HTR-8/SVneo (cell line): ENCODE measurements at regions not wholly inside any gene's neighbourhood (a gene's known extent, or its start where the extent isn't known, plus 50 kb on each side); places are given as distances from the start of the nearest gene placed in this dataset.
"Not testable (repeated sequence)": the region's sequence is repeated elsewhere in the genome, so short reads cannot be mapped to it uniquely, and the experiment has no call there.

ENCODE experiments used
- DNase-seq: peaks from one replicate; pipeline ENCODE4 v3.0.0; 2011; ENCODE audit warnings: low spot score, mixed read lengths; ENCODE audit not compliant: insufficient read length
- FAIRE-seq: peaks from 2 replicates; lab custom pipeline; 2011; peaks lifted over from hg19 to GRCh38; lab: Jason Lieb, UNC

- no peak for DNase-seq
- no peak for FAIRE-seq
These were observed 340.7 kb downstream of the GALC start for GRCh38 chr14:87652278-87652677.

- no peak for DNase-seq
- FAIRE-seq, result no peak
These were observed 348.3 kb downstream of the GALC start for GRCh38 chr14:87644689-87645088.

GRCh38 chr14:87643005-87643404 lies 350.0 kb downstream of the GALC start:
- no peak for FAIRE-seq
- no peak for DNase-seq

- no peak for FAIRE-seq
- no peak for DNase-seq
These were observed 352.4 kb downstream of the GALC start for GRCh38 chr14:87640553-87640952.

GRCh38 chr14:87638196-87638595 lies 354.8 kb downstream of the GALC start:
- DNase-seq (no peak), FAIRE-seq (no peak)

- DNase-seq (no peak), FAIRE-seq (no peak)
These were observed 357.5 kb downstream of the GALC start for GRCh38 chr14:87635442-87635841.

GRCh38 chr14:87632796-87633195 lies 360.2 kb downstream of the GALC start:
- DNase-seq (no peak), FAIRE-seq (no peak)

- DNase-seq, result no peak
- FAIRE-seq, result no peak
These were observed 362.1 kb downstream of the GALC start for GRCh38 chr14:87630846-87631245.

- no peak for DNase-seq
- no peak for FAIRE-seq
These were observed 363.2 kb downstream of the GALC start for GRCh38 chr14:87629788-87630187.

- FAIRE-seq (no peak), DNase-seq (no peak)
These were observed 364.2 kb downstream of the GALC start for GRCh38 chr14:87628780-87629179.

GRCh38 chr14:87628129-87628528 lies 364.9 kb downstream of the GALC start:
- DNase-seq (no peak), FAIRE-seq (no peak)

- no peak for DNase-seq
- no peak for FAIRE-seq
These were observed 366.7 kb downstream of the GALC start for GRCh38 chr14:87626266-87626665.

- DNase-seq (no peak), FAIRE-seq (no peak)
These were observed 369.4 kb downstream of the GALC start for GRCh38 chr14:87623616-87624015.

- DNase-seq (no peak), FAIRE-seq (no peak)
These were observed 375.9 kb downstream of the GALC start for GRCh38 chr14:87617079-87617478.

- FAIRE-seq (no peak), DNase-seq (peak; percentile 25)
These were observed 376.9 kb downstream of the GALC start for GRCh38 chr14:87615822-87616679.

- DNase-seq (no peak), FAIRE-seq (no peak)
These were observed 377.9 kb downstream of the GALC start for GRCh38 chr14:87615047-87615446.

GRCh38 chr14:87613881-87614280 lies 379.1 kb downstream of the GALC start:
- FAIRE-seq, result no peak
- no peak for DNase-seq

GRCh38 chr14:87607056-87607455 lies 385.9 kb downstream of the GALC start:
- DNase-seq, FAIRE-seq: not testable (repeated sequence)

- DNase-seq (no peak), FAIRE-seq (no peak)
These were observed 391.9 kb downstream of the GALC start for GRCh38 chr14:87601036-87601435.

- no peak for FAIRE-seq
- no peak for DNase-seq
These were observed 392.7 kb downstream of the GALC start for GRCh38 chr14:87600240-87600639.

- DNase-seq (no peak), FAIRE-seq (no peak)
These were observed 411.7 kb downstream of the GALC start for GRCh38 chr14:87581298-87581697.

- DNase-seq (no peak), FAIRE-seq (no peak)
These were observed 413.9 kb downstream of the GALC start for GRCh38 chr14:87579036-87579435.
